Middle frontal gyrus (tissue), 1 donor: ENCODE measurements at regions not wholly inside any gene's neighbourhood (a gene's known extent, or its start where the extent isn't known, plus 50 kb on each side); places are given as distances from the start of the nearest gene placed in this dataset.

Source experiments
- DNase-seq: peaks from one replicate; pipeline ENCODE4 v3.0.0-alpha.2; 2015; ENCODE audit warnings: low spot score; ENCODE audit errors: extremely low spot score

DNA sequence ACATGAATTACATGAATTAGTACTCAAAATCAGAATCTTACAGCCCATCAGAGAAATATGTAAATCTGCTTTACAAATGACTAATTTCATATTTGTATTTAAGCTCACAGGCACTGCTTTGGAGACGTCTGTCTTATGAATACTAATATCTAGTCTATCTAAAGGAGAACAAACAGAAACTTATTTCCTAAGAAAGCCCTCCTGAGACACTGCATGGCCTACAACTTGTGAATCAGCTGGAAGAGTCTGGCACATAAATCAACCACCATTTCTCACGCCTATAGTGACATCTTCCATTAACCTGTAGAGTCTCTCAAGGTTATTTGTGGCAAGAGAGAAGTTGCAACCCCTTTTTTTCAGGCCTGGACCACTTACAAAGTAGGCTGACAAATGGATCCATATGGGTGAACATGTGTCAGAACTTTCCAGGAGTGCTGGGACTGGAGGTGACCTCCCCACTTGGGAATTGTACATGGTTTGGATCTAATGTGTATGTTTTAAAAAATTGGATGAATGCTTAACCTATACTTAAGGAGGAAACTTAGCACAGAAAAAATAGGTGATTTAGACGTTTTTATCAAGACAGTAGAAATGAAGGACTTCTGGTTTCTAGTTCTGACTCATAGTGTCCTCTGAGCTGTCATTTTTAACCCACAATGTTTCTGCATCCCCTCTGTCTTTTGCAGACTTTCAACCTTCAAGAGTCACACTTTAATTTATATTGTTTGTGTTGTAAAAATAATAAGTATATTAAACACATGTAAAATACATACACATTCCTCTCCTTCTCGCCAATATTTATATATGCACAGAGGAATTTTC is 83.2 kb upstream of the ARHGAP24 start:
- no peak for DNase-seq

DNA sequence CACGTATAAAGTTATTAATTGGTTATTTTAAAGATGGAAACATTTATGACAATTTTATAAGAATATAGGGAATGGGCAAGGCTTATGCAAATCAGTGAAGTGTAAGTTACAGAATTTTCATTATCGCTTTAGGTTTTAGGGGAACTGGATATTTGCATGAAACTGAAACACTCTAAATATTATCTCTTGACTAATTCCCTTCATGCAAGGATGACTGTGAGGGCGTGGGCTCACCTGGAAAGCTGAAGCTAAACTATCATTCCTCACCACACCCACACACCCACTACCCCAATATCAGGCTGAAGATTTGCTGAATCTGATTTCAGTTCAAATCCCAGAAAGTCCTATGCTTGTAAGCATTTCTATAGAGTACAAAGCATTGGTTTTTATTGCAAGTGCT is 81.7 kb upstream of the ARHGAP24 start:
- DNase-seq, result no peak

DNA sequence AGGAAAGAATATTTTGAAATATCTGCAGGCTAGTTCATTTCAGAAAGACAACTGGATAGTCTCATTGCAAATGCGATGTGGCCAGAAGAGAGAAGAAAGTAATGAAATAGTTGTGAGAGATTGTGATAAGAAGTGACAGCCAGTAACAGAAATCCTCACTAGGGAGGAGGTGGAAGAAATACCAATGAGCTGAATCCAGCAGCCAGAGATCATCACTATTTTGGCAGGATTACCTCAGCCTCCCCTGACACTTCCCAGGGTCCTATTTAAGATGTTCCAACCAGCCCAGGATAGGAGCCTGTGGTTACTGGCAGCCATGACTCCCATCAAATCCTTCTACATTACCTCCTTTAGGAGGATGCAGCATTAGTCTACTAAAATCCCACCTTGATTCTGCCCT is 76.7 kb upstream of the ARHGAP24 start:
- no peak for DNase-seq

DNA sequence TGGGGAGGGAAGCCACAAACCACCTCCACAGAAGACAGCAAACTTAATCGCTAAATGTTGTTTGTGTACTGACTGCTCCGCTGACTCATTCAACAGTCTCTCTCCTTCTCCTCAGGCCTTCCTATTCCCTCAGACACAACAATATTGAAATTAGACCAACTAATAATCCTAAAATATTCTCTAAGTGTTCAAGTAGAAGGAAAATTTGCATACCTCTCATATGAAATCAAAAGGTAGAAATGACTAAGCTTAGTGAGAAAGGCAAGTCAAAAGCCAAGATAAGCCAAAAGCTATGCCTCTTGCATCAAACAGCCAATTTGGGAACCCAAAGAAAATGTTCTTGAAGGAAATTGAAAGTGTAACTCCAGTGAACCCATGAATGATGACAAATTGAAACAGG is 75.7 kb upstream of the ARHGAP24 start:
- DNase-seq, result no peak

DNA sequence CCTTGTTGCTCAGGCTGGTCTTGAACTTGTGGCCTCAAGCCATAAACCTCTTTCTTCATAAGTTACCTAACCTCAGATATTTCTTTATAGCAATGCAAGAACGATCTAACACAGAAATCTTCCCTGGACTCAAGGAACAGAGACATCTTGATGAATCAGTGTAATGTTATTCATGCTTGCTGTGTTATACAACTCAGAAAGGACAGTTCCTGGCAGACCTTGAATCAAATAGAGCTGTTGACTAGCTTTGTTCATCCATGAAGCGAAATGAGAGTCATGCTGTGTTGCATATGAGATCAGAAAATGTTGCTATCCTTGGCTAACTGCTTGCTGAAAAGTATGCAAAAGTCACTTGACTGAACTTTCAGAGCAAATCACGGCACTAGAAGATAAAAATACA is 72.6 kb upstream of the ARHGAP24 start:
- DNase-seq, result no peak

DNA sequence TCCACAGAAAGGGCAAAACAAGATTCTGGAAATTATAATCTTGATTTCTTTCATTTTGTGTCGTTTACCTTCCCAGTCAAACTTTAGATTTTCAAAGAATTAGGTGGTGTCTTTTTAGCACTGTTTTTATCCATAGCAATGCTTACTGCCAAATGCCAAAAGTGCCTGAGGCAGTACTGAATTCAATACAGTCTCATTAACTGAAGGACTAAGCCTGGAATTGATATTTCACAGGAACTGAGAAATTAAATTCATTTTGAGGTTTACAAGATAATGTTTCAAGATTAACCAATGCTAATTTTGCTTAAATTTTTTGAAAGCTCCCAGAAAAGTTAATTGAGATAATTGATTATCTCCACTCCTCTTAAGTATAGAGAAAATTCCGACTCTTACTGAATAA is 68.8 kb upstream of the ARHGAP24 start:
- no peak for DNase-seq

DNA sequence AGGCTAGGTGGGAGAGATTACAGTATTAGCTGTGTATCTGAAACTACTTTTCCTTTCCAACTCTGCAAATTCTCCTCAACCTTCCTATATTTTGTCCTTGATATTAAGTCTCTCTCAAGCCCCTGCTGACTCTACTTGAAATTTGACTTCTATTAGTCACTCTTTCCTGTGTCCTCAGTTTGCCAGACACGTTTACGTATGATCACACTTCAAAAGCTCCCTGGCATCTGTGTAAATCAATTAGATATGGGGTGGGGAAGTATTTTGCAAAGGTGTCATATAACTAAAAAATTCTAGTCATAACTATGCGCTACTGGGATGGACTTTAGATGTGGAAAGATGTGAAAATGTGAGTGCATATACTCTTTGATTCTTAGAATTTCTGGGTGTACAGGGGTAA is 67.4 kb upstream of the ARHGAP24 start:
- no peak for DNase-seq

DNA sequence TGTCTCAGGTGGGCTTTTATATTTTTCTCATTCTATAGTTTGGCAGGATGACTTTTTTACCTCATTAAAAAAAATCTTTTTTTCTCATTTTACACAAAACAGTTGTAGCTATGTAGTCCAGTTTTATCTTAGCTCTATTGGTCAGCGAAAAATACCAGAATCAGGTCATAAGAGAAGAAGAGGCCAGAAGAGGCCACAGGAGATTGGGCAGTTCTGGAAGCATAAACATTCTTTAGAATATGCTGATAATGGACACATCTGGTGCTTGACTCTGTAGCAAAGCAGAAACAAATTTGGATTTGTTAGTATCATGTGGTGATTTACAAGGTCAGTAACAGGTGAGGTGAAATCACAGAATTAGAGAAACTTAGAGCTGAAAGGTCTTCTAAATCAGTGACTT is 66.6 kb upstream of the ARHGAP24 start:
- DNase-seq, result no peak

DNA sequence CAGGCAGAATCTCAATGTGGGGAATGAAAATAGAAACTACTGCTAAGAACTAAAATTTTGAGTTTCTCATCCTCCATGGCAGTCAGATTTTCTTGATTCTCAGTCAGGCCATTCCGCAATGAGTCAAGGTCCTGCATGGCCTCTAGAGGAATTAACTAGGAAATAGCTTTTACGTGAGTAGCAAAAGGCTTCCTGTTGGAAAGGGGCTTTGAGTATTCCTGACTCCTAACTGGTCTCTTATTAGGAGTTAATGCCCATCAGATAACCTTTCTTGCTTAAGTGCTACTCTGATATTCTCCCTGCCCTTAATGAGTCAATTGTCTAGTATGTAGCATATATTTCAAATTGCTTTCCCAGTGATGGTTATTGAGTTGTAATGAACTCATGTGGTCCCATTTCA is 65.7 kb upstream of the ARHGAP24 start:
- DNase-seq, result no peak

DNA sequence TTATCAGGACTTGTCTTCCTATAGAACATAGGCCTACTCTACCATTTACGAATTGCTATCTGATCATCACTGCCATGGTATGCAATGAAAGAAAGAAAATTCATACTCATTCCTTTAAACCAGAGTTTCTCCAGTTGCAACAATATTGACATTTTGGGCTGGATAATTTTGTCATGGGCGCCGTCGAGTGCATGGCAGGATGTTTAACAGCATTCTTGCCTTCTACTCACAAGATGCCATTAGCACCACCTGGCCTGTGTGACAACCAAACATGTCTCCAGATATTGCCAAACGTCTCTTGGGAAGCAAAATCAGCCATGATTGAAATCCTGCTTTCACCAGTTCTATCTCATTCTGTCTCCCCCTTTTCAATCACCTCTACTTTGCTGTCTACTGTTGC is 63.6 kb upstream of the ARHGAP24 start:
- DNase-seq, result no peak

DNA sequence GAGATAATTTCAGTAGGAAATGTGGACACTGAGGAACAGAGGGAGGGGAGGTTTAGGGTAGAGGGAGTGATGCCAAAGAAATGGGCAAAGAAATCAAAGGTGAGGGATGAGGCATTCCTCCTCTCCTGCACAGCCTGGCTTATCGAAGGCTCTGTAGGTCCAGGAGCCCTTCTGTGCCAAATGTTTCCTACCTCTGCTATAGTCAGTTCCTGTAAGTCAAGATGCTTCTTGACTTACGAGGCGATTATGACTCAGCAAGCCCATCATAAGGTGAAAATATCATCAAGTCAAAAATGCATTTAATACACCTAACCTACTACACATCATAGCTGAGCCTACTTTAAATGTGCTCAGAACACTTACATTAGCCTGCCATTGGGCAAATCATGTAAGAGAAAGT is 60.0 kb upstream of the ARHGAP24 start:
- DNase-seq, result no peak

DNA sequence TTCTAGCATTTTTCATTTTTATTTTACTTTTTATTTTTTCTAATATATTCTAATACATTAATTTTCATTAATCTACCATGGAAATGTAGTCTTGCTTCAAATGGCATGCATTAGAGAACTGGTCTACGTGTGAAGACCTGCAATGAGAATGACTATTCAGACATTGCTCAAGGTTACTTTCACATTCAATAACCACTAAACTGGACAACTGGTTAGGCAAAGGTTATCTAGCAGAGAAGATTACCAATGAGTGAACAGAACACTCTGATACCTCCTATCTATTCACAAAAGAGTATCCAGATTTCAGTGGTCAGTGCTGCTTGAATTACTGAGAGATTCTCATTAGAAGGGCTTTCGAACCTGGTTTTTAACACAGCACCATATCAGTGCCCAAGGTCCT is 58.9 kb upstream of the ARHGAP24 start:
- DNase-seq, result no peak

DNA sequence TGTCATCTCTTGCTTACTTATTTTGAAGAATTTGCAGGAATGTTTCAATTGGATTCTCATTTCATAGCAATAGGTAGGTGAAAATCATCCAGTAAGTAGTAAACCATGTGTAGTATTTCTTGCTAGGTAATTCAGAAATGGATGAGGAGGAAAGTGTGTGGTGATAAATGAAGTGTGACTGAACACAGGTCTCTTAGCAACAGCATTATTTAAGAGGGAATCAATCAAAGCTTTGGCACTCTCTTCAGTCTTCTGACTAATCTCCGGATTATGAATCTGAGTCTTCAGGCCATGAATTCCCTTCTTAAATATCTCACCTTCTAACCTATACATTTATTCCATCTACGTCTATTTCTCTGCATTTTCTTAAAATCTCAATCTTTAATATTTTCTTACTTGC is 55.8 kb upstream of the ARHGAP24 start:
- DNase-seq, result no peak

DNA sequence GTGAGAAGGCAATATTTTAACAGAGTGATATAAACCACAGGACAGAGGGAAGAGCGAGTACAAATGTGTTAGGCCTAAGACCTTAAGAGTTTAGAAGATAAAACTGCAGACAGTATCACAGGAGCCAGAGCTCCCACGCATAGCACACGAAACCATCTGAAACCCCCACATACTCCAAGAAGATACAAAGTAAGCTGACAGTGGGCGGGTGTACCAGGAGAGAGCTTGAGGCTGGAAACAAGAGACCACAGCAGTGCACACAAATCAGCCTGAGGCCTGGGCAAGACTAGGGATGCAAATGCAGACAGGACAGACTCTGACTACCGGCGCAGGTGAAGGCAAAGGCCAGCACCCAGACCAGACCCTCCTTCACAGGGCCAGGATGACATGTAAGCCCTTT is 54.1 kb upstream of the ARHGAP24 start:
- no peak for DNase-seq

DNA sequence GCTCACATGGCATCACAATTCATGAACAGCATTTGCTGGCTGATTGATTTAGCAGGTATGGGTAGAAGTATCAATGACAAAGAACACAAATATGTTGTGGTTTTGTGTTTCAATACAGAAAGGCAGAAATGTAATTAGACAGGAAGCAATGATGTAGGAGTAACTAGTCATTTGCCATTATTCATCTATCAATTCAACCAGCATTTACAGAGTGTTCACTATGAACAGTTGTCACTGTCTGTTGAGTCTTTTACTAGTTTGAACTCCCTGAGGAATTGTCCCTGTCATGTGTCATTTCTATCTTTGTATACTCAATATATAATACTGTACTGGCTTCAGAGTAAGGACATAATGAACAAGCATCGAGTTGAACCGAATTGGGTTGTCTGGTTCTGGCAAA is 51.5 kb upstream of the ARHGAP24 start:
- DNase-seq, result no peak
